A549 (cell line): ENCODE measurements at regions not wholly inside any gene's neighbourhood (a gene's known extent, or its start where the extent isn't known, plus 50 kb on each side); places are given as distances from the start of the nearest gene placed in this dataset.

Experiments used
- ATAC-seq, 2 experiments: fragments of 200-7000 bp in 1 of 2; fragments of >200 bp in 1 of 2; cut with Nextera tagmentation in 1 of 2; cut with Tn5 transposase in 1 of 2; 3 replicates each; pipeline versions ENCODE4 v1.8.0 to v1.9.1; 2018 to 2020; ENCODE audit warnings: mild to moderate bottlenecking in 1 of 2, moderate library complexity in 1 of 2
- CTCF ChIA-PET: fragments of 300-600 bp; sonication (Branson Sonifier 250); formaldehyde crosslinking; extraction: SDS; loops from one replicate; lab custom pipeline; 2021; ENCODE audit warnings: antibody characterized with exemption, inconsistent platforms; lab: Yijun Ruan, JAX
- POLR2A ChIA-PET: fragments of 350-600 bp; formaldehyde crosslinking; extraction: SDS; loops from one replicate; lab custom pipeline; 2021; ENCODE audit warnings: antibody characterized with exemption, inconsistent platforms; lab: Yijun Ruan, JAX
- DNase-seq, 2 experiments: peaks; one replicate each; pipeline versions ENCODE4 v3.0.0 to v3.0.0-alpha.2; 2011 to 2016; ENCODE audit warnings: low read depth in 1 of 2, low spot score in 1 of 2
- FAIRE-seq: peaks from 2 replicates; lab custom pipeline; 2011; peaks lifted over from hg19 to GRCh38; lab: Jason Lieb, UNC
- H3K27ac ChIP-seq, 2 experiments: fragments of >200 bp; sonication (Bioruptor Twin); formaldehyde crosslinking; 3 replicates each; pipeline ENCODE4 v1.5.1; 2016 to 2017
- H3K4me1 ChIP-seq: fragments of >200 bp; sonication (Bioruptor Twin); formaldehyde crosslinking; 3 replicates; pipeline ENCODE4 v1.6.1; 2016
- H3K4me2 ChIP-seq: fragments of >200 bp; sonication (Bioruptor Twin); formaldehyde crosslinking; 3 replicates; pipeline ENCODE4 v1.6.1; 2016
- H3K4me3 ChIP-seq: fragments of >200 bp; sonication (Bioruptor Twin); formaldehyde crosslinking; 3 replicates; pipeline ENCODE4 v1.5.1; 2016
- H3K9me3 ChIP-seq: fragments of >200 bp; sonication (Bioruptor Twin); formaldehyde crosslinking; 3 replicates; pipeline ENCODE4 v1.6.1; 2016
- CHD2 ChIP-seq: fragments of 150-350 bp; IDR thresholded peaks from 2 replicates; pipeline ENCODE4 v1.6.1; 2014; ENCODE audit warnings: low read length; ENCODE audit not compliant: partially characterized antibody
- CTCF ChIP-seq: fragments of >200 bp; sonication (Bioruptor Twin); formaldehyde crosslinking; IDR thresholded peaks from 3 replicates; pipeline ENCODE4 v1.5.1; 2016
- E2F6 ChIP-seq: IDR thresholded peaks from 2 replicates; pipeline ENCODE4 v1.6.1; 2012; ENCODE audit warnings: low read depth, borderline replicate concordance
- EHF ChIP-seq: fragments of 250-450 bp; sonication (Bioruptor Pico); IDR thresholded peaks from 2 replicates; pipeline ENCODE4 v1.5.0; 2020; ENCODE audit warnings: mild to moderate bottlenecking
- ELK1 ChIP-seq: fragments of 150-350 bp; IDR thresholded peaks from 2 replicates; pipeline ENCODE4 v1.6.1; 2014; ENCODE audit warnings: low read depth, mild to moderate bottlenecking, low read length
- ESRRA ChIP-seq: fragments of 150-350 bp; IDR thresholded peaks from 2 replicates; pipeline ENCODE4 v1.6.1; 2014; ENCODE audit warnings: mild to moderate bottlenecking, low read length, borderline replicate concordance
- FOSB ChIP-seq: fragments of 250-450 bp; sonication (Bioruptor Pico); IDR thresholded peaks from 2 replicates; pipeline ENCODE4 v1.5.0; 2020; ENCODE audit warnings: mild to moderate bottlenecking, moderate library complexity
- FOSL2 ChIP-seq, 2 experiments: fragments of 450-650 bp in 1 of 2; fragments of >200 bp in 1 of 2; sonication (Bioruptor Twin) in 1 of 2; formaldehyde crosslinking; IDR thresholded peaks; 2 replicates each; pipeline versions ENCODE4 v1.5.0 to v1.6.1; 2016 to 2020; ENCODE audit warnings: mild to moderate bottlenecking in 1 of 2, moderate library complexity in 1 of 2
- JUN ChIP-seq, 2 experiments: fragments of >200 bp; sonication (Bioruptor Twin); formaldehyde crosslinking; IDR thresholded peaks; 2 replicates in 1 of 2; 3 replicates in 1 of 2; pipeline ENCODE4 v1.6.1; 2016 to 2017
- MYC ChIP-seq: IDR thresholded peaks from 2 replicates; pipeline ENCODE4 v1.6.1; 2012; ENCODE audit warnings: mild to moderate bottlenecking, inconsistent platforms, low read length, improper control_type of control experiment, borderline replicate concordance
- NFE2L2 ChIP-seq: fragments of 150-350 bp; conservative IDR thresholded peaks from 2 replicates; pipeline ENCODE4 v1.6.1; 2014; ENCODE audit warnings: low read length
- PBX3 ChIP-seq: IDR thresholded peaks from 2 replicates; pipeline ENCODE4 v1.6.1; 2012
- RAD21 ChIP-seq, 2 experiments: fragments of >200 bp in 1 of 2; sonication (Bioruptor Twin) in 1 of 2; formaldehyde crosslinking in 1 of 2; IDR thresholded peaks in 1 of 2; conservative IDR thresholded peaks in 1 of 2; 2 replicates in 1 of 2; 3 replicates in 1 of 2; pipeline ENCODE4 v1.6.1; 2012 to 2018; ENCODE audit warnings: inconsistent platforms in 1 of 2
- RCOR1 ChIP-seq: fragments of 150-350 bp; IDR thresholded peaks from 2 replicates; pipeline ENCODE4 v1.6.1; 2014; ENCODE audit warnings: antibody characterized with exemption, low read length, low read depth
- REST ChIP-seq: fragments of 200-600 bp; sonication (generic); IDR thresholded peaks from 2 replicates; pipeline ENCODE4 v1.6.1; 2016; ENCODE audit warnings: antibody characterized with exemption, mild to moderate bottlenecking, moderate library complexity
- WGBS: methylation state at CpG from one replicate; pipeline ENCODE4 v1.1.6; 2017; ENCODE audit errors: missing lambda C conversion rate; 5-methylcytosine and 5-hydroxymethylcytosine counted together

GRCh38 chr9:106769331-106769730 is 93.6 kb upstream of the ZNF462 start (continued):
- no peak for TF ChIP-seq E2F6
- TF ChIP-seq JUN (IDR thresholded peaks at IDR 0.05), result no peak
- TF ChIP-seq EHF (CRISPR knock-in tag), result no peak

- H3K27ac ChIP-seq, result no peak overlapping the region
- no peak for ATAC-seq
- ChIA-PET CTCF (no interaction called here), POLR2A (no interaction called here)
- TF ChIP-seq FOSB (CRISPR knock-in tag) (no peak), FOSL2 (IDR thresholded peaks at IDR 0.05) (no peak), FOSL2 (CRISPR knock-in tag; IDR thresholded peaks at IDR 0.05) (no peak), ESRRA (no peak), ELK1 (no peak), CTCF (no peak), NFE2L2 (no peak), PBX3 (no peak), CHD2 (no peak), MYC (no peak), RAD21 (conservative IDR thresholded peaks at IDR 0.05 in 1 of 2, IDR thresholded peaks at IDR 0.05 in 1 of 2) (no peak), REST (no peak)
- TF ChIP-seq, all 56 proteins: peak for 0
- FAIRE-seq, result no peak
- no peak for DNase-seq
- H3K4me1 ChIP-seq, result no peaks in the 10 kb centered on the region
- H3K4me2 ChIP-seq, result no peak overlapping the region
- WGBS, result 49% methylated on average over 4 of the region's 4 CpGs
- H3K9me3 ChIP-seq, result no peaks in the 10 kb centered on the region
- H3K4me3 ChIP-seq, result no peak overlapping the region
Measured at GRCh38 chr9:106771608-106772007, 91.4 kb upstream of the ZNF462 start.

- CTCF ChIA-PET, result no interaction called here
- H3K4me3 ChIP-seq, result no peak overlapping the region
- H3K9me3 ChIP-seq, result no peaks in the 10 kb centered on the region
- H3K4me2 ChIP-seq, result no peak overlapping the region
- TF ChIP-seq RCOR1, result no peak
- TF ChIP-seq, all 56 proteins: peak for 0
- no peak overlapping the region for H3K27ac ChIP-seq
- 37% methylated on average over 5 of the region's 5 CpGs for WGBS
- H3K4me1 ChIP-seq, result no peaks in the 10 kb centered on the region
- FAIRE-seq, result no peak
- DNase-seq, result no peak
- no peak for ATAC-seq
- POLR2A ChIA-PET, result no interaction called here
Measured at GRCh38 chr9:106772523-106773290, 90.3 kb upstream of the ZNF462 start.
